ENCODE measurements at regions not wholly inside any gene's neighbourhood (a gene's known extent, or its start where the extent isn't known, plus 50 kb on each side); places are given as distances from the start of the nearest gene placed in this dataset.

GRCh38 chr12:71032933-71033332 lies 112.4 kb upstream of the PTPRR start:
- TF ChIP-seq CTCF (conservative IDR thresholded peaks at IDR 0.05; ENCODE audit: low read depth, low read length): no peak
- no peak for TF ChIP-seq USF2 (IDR thresholded peaks at IDR 0.05; ENCODE audit: low read depth, low read length)
- TF ChIP-seq FOS (IDR thresholded peaks at IDR 0.05; ENCODE audit: low read depth, low read length): no peak
- TF ChIP-seq MAFK (IDR thresholded peaks at IDR 0.05; ENCODE audit: low read depth, low read length): no peak

Data from IMR-90 (cell line).